SH-SY5Y (cell line): ENCODE measurements at regions not wholly inside any gene's neighbourhood (a gene's known extent, or its start where the extent isn't known, plus 50 kb on each side); places are given as distances from the start of the nearest gene placed in this dataset.

Source experiments
- GATA2 ChIP-seq: IDR thresholded peaks from 2 replicates; pipeline ENCODE4 v1.6.1; 2011; ENCODE audit warnings: mild to moderate bottlenecking, low read depth, low read length
- GATA3 ChIP-seq: IDR thresholded peaks from 2 replicates; pipeline ENCODE4 v1.6.1; 2011; ENCODE audit warnings: low read depth, mild to moderate bottlenecking, low read length, moderate library complexity

DNA sequence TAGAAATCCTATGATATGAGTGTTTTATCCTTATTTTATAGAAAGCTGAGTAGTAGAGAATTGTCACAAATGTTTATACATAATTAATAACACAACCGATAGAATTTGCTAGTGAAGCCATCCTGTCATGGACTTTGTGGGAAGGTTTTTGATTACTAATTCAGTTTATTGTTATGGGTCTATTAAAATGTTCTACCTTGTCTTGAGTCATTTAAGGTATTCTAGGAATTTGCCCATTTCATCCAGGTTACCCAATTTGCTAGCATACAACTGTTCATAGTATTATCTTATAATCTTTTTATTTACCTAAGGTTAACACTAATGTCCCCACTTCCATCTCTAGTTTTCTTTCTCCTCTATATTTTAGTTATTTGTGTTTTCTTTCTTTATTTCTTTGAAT, 553.1 kb upstream of the ATXN7L3B start:
- TF ChIP-seq GATA2 (no peak), GATA3 (no peak)
